GM12891 (cell line): ENCODE measurements at regions not wholly inside any gene's neighbourhood (a gene's known extent, or its start where the extent isn't known, plus 50 kb on each side); places are given as distances from the start of the nearest gene placed in this dataset.

Experiments used
- POLR2A ChIP-seq: IDR thresholded peaks from 2 replicates; pipeline ENCODE4 v1.6.1; 2011; ENCODE audit warnings: low read depth, low read length, control low read depth
- POLR2AphosphoS5 ChIP-seq: IDR thresholded peaks from 2 replicates; pipeline ENCODE4 v1.6.1; 2011; ENCODE audit warnings: low read depth, low read length, control low read depth
- SPI1 ChIP-seq: IDR thresholded peaks from 2 replicates; pipeline ENCODE4 v1.6.1; 2011; ENCODE audit warnings: low read depth, low read length, control low read depth
- TAF1 ChIP-seq: IDR thresholded peaks from 2 replicates; pipeline ENCODE4 v1.6.1; 2011; ENCODE audit warnings: low read depth, low read length, control low read depth

DNA sequence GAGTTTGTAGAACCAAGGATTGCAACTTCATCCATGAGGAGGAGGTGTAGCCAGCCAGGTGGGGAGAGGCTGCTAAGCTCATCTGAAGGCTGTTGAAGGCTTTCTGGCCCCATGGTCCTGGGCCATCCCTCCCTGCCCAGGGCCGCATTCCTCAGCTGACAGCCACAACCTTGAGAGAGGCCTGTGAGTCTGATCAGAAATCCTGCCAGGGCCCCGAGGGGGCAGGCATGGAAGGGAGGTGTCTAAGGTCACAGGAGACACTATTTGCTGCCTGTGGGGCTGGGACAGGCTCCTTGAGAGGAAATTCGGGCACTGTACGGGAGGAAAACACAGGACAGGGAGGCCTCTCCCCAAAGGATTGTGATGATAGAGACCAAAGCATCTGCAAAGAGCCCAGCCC is 88.1 kb upstream of the IGLL5 start:
- TF ChIP-seq POLR2A: no peak
- no peak for TF ChIP-seq TAF1
- TF ChIP-seq POLR2AphosphoS5: no peak
- TF ChIP-seq SPI1: no peak
